ENCODE measurements at regions not wholly inside any gene's neighbourhood (a gene's known extent, or its start where the extent isn't known, plus 50 kb on each side); places are given as distances from the start of the nearest gene placed in this dataset.

DNA sequence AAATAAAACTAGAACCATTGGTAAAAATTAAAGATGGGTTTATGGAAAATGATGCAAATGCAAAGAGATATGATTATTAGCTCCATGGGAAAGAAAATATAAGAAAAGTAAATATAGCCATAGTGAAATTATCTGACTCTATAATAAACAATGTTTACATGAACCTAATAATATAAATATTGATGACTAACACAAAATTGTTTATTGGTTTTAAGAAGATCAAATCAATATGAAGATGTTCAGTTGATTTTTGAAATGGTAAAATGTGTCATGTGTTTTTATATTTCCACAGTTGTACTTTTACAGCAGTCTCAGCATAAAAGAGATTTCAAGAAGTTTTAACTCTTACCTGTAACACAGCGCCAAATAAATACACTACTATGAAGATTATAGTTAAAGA, 114.0 kb downstream of the SLC41A2 start:
- DNase-seq (no peak), ATAC-seq (no peak)
- intact Hi-C loops (cut with DNase I): no loop called here
- Histone ChIP-seq H3K27ac (no peak overlapping the region), H3K9me3 (no peaks in the 10 kb centered on the region), H3K27me3 (no peaks in the 10 kb centered on the region), H3K4me1 (no peaks in the 10 kb centered on the region), H3K36me3 (peaks cover 0 to 19% (median 0%) of the 10 kb centered on the region in 4 donors), H3K4me3 (no peak overlapping the region)
- WGBS (ENCODE audit: insufficient coverage, low coverage, low lambda C conversion rate, missing lambda C conversion rate): 100% methylated on average over 1 of the region's 1 CpG
- TF ChIP-seq POLR2A (IDR thresholded peaks at IDR 0.05): no peak
- TF ChIP-seq, protein P1, sequence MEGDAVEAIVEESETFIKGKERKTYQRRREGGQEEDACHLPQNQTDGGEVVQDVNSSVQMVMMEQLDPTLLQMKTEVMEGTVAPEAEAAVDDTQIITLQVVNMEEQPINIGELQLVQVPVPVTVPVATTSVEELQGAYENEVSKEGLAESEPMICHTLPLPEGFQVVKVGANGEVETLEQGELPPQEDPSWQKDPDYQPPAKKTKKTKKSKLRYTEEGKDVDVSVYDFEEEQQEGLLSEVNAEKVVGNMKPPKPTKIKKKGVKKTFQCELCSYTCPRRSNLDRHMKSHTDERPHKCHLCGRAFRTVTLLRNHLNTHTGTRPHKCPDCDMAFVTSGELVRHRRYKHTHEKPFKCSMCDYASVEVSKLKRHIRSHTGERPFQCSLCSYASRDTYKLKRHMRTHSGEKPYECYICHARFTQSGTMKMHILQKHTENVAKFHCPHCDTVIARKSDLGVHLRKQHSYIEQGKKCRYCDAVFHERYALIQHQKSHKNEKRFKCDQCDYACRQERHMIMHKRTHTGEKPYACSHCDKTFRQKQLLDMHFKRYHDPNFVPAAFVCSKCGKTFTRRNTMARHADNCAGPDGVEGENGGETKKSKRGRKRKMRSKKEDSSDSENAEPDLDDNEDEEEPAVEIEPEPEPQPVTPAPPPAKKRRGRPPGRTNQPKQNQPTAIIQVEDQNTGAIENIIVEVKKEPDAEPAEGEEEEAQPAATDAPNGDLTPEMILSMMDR (IDR thresholded peaks at IDR 0.05): no peak

DNA sequence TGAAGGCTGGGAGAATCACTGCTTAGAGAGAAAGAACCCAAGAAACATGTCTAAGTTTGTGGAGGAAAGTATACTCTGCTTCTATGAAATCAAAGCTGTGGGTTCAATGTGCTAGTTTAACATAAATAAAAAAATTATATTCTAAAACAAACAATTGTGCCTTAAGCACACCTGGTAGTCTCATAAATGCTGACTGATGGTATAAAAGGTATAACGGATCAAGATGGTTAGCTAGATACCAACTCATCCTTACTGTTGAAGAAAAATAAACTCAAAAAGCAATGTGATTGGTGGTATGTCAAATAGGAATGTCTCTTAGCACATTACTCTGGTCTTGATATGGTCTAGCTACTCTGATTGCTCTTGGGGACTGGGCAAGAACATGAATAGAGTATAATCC, 117.8 kb downstream of the SLC41A2 start:
- DNase-seq (no peak), ATAC-seq (no peak)
- Histone ChIP-seq H3K4me3 (no peak overlapping the region), H3K4me1 (no peaks in the 10 kb centered on the region), H3K36me3 (peaks cover 0 to 12% (median 0%) of the 10 kb centered on the region in 4 donors), H3K9me3 (no peaks in the 10 kb centered on the region), H3K27ac (no peak overlapping the region), H3K27me3 (no peaks in the 10 kb centered on the region)
- TF ChIP-seq, protein P1 (IDR thresholded peaks at IDR 0.05): no peak
- TF ChIP-seq POLR2A (IDR thresholded peaks at IDR 0.05): no peak
- 83% methylated on average over 1 of the region's 1 CpG for WGBS (ENCODE audit: insufficient coverage, low coverage, low lambda C conversion rate, missing lambda C conversion rate)
- intact Hi-C loops (cut with DNase I): no loop called here

DNA sequence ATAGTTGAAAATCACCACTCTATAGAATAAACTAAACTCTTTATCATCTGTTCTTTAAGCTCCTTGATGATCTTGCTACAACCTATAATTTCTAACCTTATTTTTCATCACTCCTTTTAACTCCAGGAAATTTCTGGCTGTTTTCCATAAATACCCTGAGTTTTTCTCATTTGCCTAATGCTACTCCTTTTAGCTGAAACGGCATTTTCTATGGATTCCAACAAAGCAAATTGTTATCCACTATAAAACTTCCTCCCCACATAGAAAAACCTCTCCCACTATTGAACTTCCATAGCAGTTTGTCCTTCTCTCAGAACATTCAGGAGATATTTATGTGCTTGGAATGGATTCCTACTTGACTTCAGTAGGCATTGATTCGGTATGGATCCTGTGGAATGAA, 122.8 kb downstream of the SLC41A2 start:
- H3K27me3 ChIP-seq: no peaks in the 10 kb centered on the region
- no peaks in the 10 kb centered on the region for H3K36me3 ChIP-seq
- DNase-seq (no peak), ATAC-seq (no peak)
- TF ChIP-seq POLR2A (IDR thresholded peaks at IDR 0.05): no peak
- intact Hi-C loops (cut with DNase I): no loop called here
- H3K27ac ChIP-seq: no peak overlapping the region
- WGBS (ENCODE audit: insufficient coverage, low coverage, low lambda C conversion rate, missing lambda C conversion rate): 92% methylated on average over 2 of the region's 2 CpGs
- no peaks in the 10 kb centered on the region for H3K9me3 ChIP-seq
- H3K4me3 ChIP-seq: no peak overlapping the region
- H3K4me1 ChIP-seq: no peaks in the 10 kb centered on the region

DNA sequence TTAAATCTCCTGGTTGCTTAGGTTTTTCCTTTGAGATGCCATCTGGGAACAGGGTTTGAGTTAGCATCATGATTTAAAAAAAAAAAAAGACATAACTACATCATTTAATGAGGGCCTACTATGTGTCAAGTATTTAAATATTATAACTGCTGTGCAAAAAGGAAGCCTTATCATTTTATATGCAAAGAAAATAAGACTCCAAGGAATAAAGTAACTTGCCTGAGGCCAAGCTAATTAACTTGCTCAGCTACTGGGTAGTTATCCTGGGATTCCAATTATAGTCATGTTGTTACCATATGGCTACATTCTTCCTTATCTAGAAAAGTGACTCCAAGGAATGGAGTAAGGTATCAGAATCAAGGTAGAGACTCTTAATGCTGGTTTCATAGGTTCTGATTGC, 123.5 kb downstream of the SLC41A2 start:
- no peaks in the 10 kb centered on the region for H3K4me1 ChIP-seq
- H3K27me3 ChIP-seq: no peaks in the 10 kb centered on the region
- no peaks in the 10 kb centered on the region for H3K9me3 ChIP-seq
- DNase-seq (no peak), ATAC-seq (no peak)
- H3K4me3 ChIP-seq: no peak overlapping the region
- H3K27ac ChIP-seq: no peak overlapping the region
- H3K36me3 ChIP-seq: no peaks in the 10 kb centered on the region
- intact Hi-C loops (cut with DNase I): no loop called here
- TF ChIP-seq, protein P1 (IDR thresholded peaks at IDR 0.05): no peak
- no peak for TF ChIP-seq POLR2A (IDR thresholded peaks at IDR 0.05)

DNA sequence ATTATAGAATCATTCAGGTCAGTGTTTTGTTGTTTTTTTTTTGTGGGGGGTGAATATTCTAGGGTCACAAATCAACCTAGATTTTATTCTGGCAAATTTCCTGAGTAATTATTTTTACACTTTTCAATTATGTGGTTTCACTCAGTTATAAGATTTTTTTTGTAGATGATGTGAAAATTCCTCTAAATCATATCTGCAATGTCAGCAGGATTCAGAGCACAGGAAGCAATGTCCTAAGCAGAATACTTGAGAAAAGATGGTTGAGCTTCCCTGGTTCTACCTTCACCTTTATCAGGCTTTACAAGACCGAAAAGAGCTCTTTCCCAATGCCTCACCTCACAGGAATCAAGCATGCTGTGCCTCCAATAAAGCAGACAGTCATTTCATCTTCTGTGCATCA, 124.3 kb downstream of the SLC41A2 start:
- WGBS (ENCODE audit: insufficient coverage, low coverage, low lambda C conversion rate, missing lambda C conversion rate): 91% methylated on average over 1 of the region's 1 CpG
- no peak overlapping the region for H3K27ac ChIP-seq
- no peaks in the 10 kb centered on the region for H3K36me3 ChIP-seq
- no peak for DNase-seq
- no peaks in the 10 kb centered on the region for H3K4me1 ChIP-seq
- no peaks in the 10 kb centered on the region for H3K9me3 ChIP-seq
- no peak for ATAC-seq
- TF ChIP-seq, protein P1 (IDR thresholded peaks at IDR 0.05): no peak
- no peak for TF ChIP-seq POLR2A (IDR thresholded peaks at IDR 0.05)
- no peak overlapping the region for H3K4me3 ChIP-seq
- H3K27me3 ChIP-seq: no peaks in the 10 kb centered on the region
- intact Hi-C loops (cut with DNase I): no loop called here
